IPS-15b (cell line): ENCODE measurements at regions not wholly inside any gene's neighbourhood (a gene's known extent, or its start where the extent isn't known, plus 50 kb on each side); places are given as distances from the start of the nearest gene placed in this dataset.
"Not testable (repeated sequence)": the region's sequence is repeated elsewhere in the genome, so short reads cannot be mapped to it uniquely, and the experiment has no call there.

Experiments
- H3K27me3 ChIP-seq: one replicate; pipeline ENCODE4 v1.6.1; 2013; ENCODE audit warnings: low read length; ENCODE audit not compliant: control insufficient read depth, insufficient read depth
- H3K36me3 ChIP-seq: one replicate; pipeline ENCODE4 v1.6.1; 2013; ENCODE audit warnings: low read length; ENCODE audit not compliant: control insufficient read depth, insufficient read depth
- H3K4me1 ChIP-seq: one replicate; pipeline ENCODE4 v1.6.1; 2013; ENCODE audit warnings: mild to moderate bottlenecking, low read length; ENCODE audit not compliant: control insufficient read depth, insufficient read depth
- H3K4me3 ChIP-seq: one replicate; pipeline ENCODE4 v1.5.1; 2013; ENCODE audit warnings: low read depth, low read length
- H3K9ac ChIP-seq: one replicate; pipeline ENCODE4 v1.6.1; 2013; ENCODE audit warnings: low read depth, mild to moderate bottlenecking, low read length
- H3K9me3 ChIP-seq: one replicate; pipeline ENCODE4 v1.6.1; 2013; ENCODE audit warnings: mild to moderate bottlenecking, low read length; ENCODE audit not compliant: control insufficient read depth, insufficient read depth

- Histone ChIP-seq H3K9ac (no peak overlapping the region), H3K9me3 (no peaks in the 10 kb centered on the region), H3K4me3 (no peak overlapping the region), H3K36me3 (no peaks in the 10 kb centered on the region), H3K27me3 (no peaks in the 10 kb centered on the region), H3K4me1 (peaks cover 15% of the 10 kb centered on the region)
These were observed 123.8 kb upstream of the RORB start for GRCh38 chr9:74373348-74373747.

- H3K4me3 ChIP-seq = no peak overlapping the region
- peaks cover 13% of the 10 kb centered on the region for H3K4me1 ChIP-seq
- H3K27me3 ChIP-seq = no peaks in the 10 kb centered on the region
- no peak overlapping the region for H3K9ac ChIP-seq
- no peaks in the 10 kb centered on the region for H3K36me3 ChIP-seq
- H3K9me3 ChIP-seq = no peaks in the 10 kb centered on the region
These were observed 117.4 kb upstream of the RORB start for GRCh38 chr9:74379718-74380117.

- Histone ChIP-seq H3K36me3 (no peaks in the 10 kb centered on the region), H3K9me3 (no peaks in the 10 kb centered on the region)
These were observed 105.3 kb upstream of the RORB start for GRCh38 chr9:74391816-74392215.

GRCh38 chr9:74403581-74403980, 93.6 kb upstream of the RORB start:
- H3K4me3 ChIP-seq = no peak overlapping the region
- no peaks in the 10 kb centered on the region for H3K36me3 ChIP-seq
- no peaks in the 10 kb centered on the region for H3K9me3 ChIP-seq
- H3K4me1 ChIP-seq = no peaks in the 10 kb centered on the region
- H3K27me3 ChIP-seq = no peaks in the 10 kb centered on the region
- no peak overlapping the region for H3K9ac ChIP-seq

More at GRCh38 chr9:74391816-74392215, 105.3 kb upstream of the RORB start:
- Histone ChIP-seq H3K4me3 (no peak overlapping the region), H3K4me1 (no peaks in the 10 kb centered on the region), H3K27me3 (no peaks in the 10 kb centered on the region), H3K9ac (no peak overlapping the region)

- Histone ChIP-seq H3K4me1 (no peaks in the 10 kb centered on the region), H3K9ac (no peak overlapping the region), H3K27me3 (no peaks in the 10 kb centered on the region), H3K4me3 (no peak overlapping the region), H3K36me3 (no peaks in the 10 kb centered on the region), H3K9me3 (no peaks in the 10 kb centered on the region)
These were observed 92.5 kb upstream of the RORB start for GRCh38 chr9:74404620-74405019.

GRCh38 chr9:74407166-74407565, 90.0 kb upstream of the RORB start:
- Histone ChIP-seq H3K36me3 (no peaks in the 10 kb centered on the region), H3K9me3 (no peaks in the 10 kb centered on the region), H3K4me3 (no peak overlapping the region), H3K27me3 (no peaks in the 10 kb centered on the region), H3K9ac (no peak overlapping the region), H3K4me1 (no peaks in the 10 kb centered on the region)

- Histone ChIP-seq H3K9ac (no peak overlapping the region), H3K4me1 (no peaks in the 10 kb centered on the region), H3K36me3 (no peaks in the 10 kb centered on the region), H3K9me3 (no peaks in the 10 kb centered on the region), H3K27me3 (no peaks in the 10 kb centered on the region), H3K4me3 (no peak overlapping the region)
These were observed 84.7 kb upstream of the RORB start for GRCh38 chr9:74412236-74412979.

- H3K9me3 ChIP-seq = no peaks in the 10 kb centered on the region
- H3K9ac ChIP-seq = no peak overlapping the region
- no peaks in the 10 kb centered on the region for H3K27me3 ChIP-seq
- no peaks in the 10 kb centered on the region for H3K4me1 ChIP-seq
- no peak overlapping the region for H3K4me3 ChIP-seq
- no peaks in the 10 kb centered on the region for H3K36me3 ChIP-seq
These were observed 83.3 kb upstream of the RORB start for GRCh38 chr9:74413876-74414275.

- Histone ChIP-seq H3K27me3 (no peaks in the 10 kb centered on the region), H3K9me3 (no peaks in the 10 kb centered on the region), H3K9ac (no peak overlapping the region), H3K4me3 (no peak overlapping the region), H3K36me3 (no peaks in the 10 kb centered on the region), H3K4me1 (no peaks in the 10 kb centered on the region)
These were observed 82.8 kb upstream of the RORB start for GRCh38 chr9:74414325-74414724.

- Histone ChIP-seq H3K27me3 (no peaks in the 10 kb centered on the region), H3K4me1 (no peaks in the 10 kb centered on the region), H3K9me3 (no peaks in the 10 kb centered on the region), H3K9ac (no peak overlapping the region), H3K36me3 (no peaks in the 10 kb centered on the region), H3K4me3 (no peak overlapping the region)
These were observed 81.1 kb upstream of the RORB start for GRCh38 chr9:74415995-74416394.

- not testable (repeated sequence) for H3K9me3 ChIP-seq, H3K27me3 ChIP-seq, H3K9ac ChIP-seq, H3K36me3 ChIP-seq, H3K4me3 ChIP-seq, H3K4me1 ChIP-seq
These were observed 72.6 kb upstream of the RORB start for GRCh38 chr9:74424488-74424887.

- Histone ChIP-seq H3K4me3 (no peak overlapping the region), H3K4me1 (no peaks in the 10 kb centered on the region), H3K9me3 (no peaks in the 10 kb centered on the region), H3K9ac (no peak overlapping the region), H3K27me3 (no peaks in the 10 kb centered on the region), H3K36me3 (no peaks in the 10 kb centered on the region)
These were observed 65.7 kb upstream of the RORB start for GRCh38 chr9:74431467-74431866.
